HL-60 (cell line): ENCODE measurements at regions not wholly inside any gene's neighbourhood (a gene's known extent, or its start where the extent isn't known, plus 50 kb on each side); places are given as distances from the start of the nearest gene placed in this dataset.

Source experiments
- CTCF ChIP-seq: IDR thresholded peaks from one replicate; pipeline ENCODE4 v1.5.1; 2011; ENCODE audit warnings: low read length, control low read depth, inconsistent platforms; ENCODE audit not compliant: insufficient read depth
- POLR2AphosphoS5 ChIP-seq: IDR thresholded peaks from 2 replicates; pipeline ENCODE4 v1.6.1; 2012; ENCODE audit warnings: low read depth
- REST ChIP-seq: IDR thresholded peaks from 2 replicates; pipeline ENCODE4 v1.6.1; 2012; ENCODE audit warnings: low read depth; ENCODE audit not compliant: insufficient replicate concordance
- SPI1 ChIP-seq: IDR thresholded peaks from 2 replicates; pipeline ENCODE4 v1.6.1; 2012; ENCODE audit warnings: low read depth, mild to moderate bottlenecking, borderline replicate concordance

- TF ChIP-seq CTCF (no peak), SPI1 (peak; percentile 56; the same call in 1 of the 2 replicates), POLR2AphosphoS5 (no peak), REST (no peak)
These were observed 84.6 kb upstream of the WDR72 start for GRCh38 chr15:53843869-53844569.
